ENCODE measurements at regions not wholly inside any gene's neighbourhood (a gene's known extent, or its start where the extent isn't known, plus 50 kb on each side); places are given as distances from the start of the nearest gene placed in this dataset.

DNA sequence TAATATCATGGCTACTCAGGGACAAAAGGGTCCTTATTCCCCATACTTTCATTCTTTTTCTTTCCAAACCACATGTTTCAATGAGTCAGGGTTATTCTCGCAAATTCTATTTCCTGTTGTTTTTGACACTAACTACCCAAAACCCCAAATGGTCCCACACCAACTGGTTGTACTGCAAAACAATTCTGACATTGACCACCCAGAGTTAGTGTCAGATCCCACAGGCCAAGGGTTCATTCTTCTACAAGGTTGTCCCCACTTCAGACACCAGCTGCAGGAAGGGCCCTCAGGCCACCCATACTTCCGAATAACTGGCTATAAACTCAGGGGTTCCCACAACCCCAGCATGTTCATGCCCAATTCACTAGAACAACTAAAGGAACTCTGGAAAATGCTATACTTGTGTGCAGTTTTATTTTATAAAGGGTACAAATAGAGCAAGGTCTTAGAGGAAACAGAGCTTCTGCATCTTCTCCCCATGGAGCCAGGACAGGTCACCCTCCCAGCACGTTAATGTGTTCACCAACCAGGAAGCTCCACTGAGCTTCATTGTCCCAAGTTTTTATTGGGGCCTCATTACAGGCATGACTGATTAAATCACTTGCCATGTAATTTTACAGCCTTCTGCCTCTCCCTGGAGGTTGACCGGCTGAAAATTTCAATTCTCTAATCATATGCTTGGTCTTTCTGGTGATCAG lies 334.8 kb downstream of the DRD1 start:
- DNase-seq (ENCODE audit: low spot score), result no peak

DNA sequence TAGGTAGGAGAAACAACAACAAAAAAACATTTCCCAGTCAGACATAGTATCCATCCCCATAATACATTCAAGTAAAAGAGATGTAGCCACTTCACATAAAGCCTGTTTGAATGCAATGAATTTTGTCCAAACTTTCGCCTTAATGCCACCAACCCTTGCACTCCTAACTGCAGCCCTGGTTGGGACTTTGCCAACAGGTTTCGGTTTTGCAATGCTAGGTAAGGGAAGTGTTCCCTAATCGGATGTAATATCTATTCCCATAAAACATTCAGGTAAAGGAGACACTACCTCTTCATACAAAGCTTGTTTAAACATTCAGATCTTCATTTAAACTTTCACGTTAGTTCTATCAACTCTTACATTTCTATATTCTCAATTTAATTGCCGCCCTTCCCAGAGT lies 336.1 kb downstream of the DRD1 start:
- DNase-seq (ENCODE audit: low spot score), result no peak

DNA sequence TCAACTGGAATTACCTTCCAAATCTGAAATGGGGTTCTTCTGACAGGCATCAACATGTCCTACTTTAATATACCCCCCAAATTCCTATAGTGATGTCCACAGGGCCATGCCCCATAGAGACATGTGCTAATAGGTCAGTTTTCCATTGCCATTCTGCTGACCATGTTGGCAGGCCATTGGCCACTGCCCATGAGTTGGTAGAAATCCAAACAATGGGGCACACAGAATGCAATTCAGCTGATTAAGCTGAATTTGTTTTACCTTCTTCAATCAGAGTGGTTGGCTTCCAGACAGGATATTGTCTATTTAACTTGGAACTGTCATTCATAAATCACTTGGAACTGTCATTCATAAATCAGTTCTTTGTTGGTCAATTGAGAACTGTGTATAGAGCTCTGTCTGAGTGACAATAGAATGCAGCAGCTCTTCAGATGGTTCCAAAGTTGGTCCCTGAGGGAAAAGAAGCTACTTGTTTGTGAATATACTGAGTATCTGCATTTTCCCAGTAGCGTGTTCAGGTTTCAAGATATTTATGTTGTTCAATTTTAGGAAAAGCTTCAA lies 336.9 kb downstream of the DRD1 start:
- DNase-seq (ENCODE audit: low spot score), result no peak

DNA sequence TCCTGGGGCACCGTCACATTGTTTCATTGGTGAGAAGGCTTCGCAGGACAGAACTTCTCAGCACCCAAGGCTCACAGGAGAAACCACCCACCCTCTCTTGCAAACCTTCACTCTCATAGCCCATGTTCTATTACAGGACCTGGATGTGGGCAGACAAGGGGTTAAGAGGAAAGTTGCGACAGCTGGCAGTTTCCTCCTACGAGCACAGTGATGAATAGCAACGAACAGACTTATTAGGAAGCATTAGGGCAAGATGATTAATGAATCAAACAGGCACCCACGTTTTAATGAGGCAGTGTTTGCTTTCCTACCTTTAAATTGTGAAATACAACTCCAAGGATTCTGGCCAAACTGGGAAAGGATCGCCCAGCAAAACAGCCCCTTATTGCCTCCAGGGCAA lies 339.3 kb downstream of the DRD1 start:
- no peak for DNase-seq (ENCODE audit: low spot score)

DNA sequence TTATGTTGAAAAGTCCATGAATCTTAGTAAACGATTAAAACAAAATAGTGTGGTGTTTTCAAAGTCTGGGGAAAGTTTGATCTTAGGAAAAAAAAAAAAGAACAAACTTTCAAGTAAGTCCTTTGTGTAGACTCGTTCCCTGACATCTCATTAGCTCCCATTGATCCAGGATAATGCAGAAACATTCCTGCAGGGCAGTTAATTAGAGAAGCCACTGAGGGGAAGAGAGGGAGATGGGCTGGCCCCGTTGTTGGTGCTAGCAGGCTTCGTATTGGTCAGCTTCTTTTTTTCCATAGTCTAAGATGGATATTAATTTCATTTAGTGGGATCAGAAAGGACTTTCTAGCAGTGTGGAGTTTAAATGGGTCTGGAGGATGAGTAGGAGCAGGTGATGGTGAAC lies 340.2 kb downstream of the DRD1 start:
- no peak for DNase-seq (ENCODE audit: low spot score)

DNA sequence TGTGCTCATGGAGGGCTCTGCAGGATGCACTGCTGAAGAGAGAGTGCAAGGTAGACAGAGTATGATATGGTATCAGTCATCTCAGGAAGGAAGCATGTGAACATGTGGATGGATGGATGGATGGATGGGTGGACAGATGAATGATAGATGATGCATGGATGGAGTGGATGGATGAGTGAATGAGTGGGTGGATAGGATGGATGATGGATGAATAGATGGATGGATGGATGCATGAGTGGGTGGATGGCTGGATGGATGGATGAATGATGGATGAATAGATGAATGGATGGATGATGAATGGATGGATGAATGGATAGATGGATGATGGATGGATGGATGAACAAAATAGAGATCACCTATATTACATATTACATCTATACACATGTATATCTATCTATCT lies 341.3 kb downstream of the DRD1 start:
- no peak for DNase-seq (ENCODE audit: low spot score)

DNA sequence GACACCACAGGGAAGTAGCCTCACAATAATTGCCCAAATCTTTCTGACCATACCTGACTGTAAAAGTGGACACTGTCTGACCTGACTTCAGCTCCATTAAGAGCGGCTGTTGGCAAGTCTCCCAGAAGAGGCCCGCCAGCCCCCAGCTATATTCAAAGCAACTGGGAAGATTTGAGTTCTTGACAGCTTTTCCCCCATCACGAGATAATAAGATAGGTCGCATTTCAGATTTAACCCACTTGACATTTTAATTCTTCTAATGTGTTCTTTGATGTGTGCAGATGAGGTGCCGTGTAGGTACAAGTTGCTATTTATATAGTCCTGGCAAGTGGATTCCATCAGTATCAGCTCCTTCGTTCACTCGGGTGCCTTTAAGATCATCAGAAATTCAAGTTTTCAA lies 345.7 kb downstream of the DRD1 start:
- no peak for DNase-seq (ENCODE audit: low spot score)

DNA sequence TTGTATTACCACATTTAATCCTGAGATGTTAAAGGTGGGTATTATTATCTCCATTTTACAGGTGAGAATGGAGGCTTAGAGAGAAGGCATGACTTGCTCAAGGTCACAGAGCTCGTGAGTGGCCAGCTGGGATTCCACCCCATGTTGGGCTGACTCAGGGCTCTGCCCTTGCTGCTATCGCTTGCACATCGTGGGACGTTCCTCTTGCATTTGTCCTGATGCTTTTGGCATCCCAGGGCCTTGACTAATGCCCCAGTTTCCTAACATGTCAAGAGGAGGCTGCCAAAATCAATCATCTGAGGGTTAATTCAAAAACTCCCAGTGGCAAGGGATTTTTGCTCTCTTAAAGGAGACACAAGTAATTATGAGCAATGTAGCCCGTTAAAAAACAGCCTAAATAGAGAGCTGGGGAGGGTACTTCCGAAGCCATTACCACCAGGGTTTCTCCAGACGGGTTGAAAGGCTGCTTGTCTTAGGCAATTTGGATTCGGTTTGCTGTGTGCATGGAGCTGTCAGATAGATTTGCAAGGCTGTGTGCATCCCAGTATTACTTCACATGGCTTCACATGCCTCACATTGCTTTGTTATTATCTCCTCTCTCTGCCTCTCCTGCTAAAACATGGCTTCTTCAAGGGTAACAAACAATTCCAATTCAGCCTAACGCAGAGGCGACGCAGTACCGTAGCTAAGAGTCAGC lies 347.4 kb downstream of the DRD1 start:
- no peak for DNase-seq (ENCODE audit: low spot score)

DNA sequence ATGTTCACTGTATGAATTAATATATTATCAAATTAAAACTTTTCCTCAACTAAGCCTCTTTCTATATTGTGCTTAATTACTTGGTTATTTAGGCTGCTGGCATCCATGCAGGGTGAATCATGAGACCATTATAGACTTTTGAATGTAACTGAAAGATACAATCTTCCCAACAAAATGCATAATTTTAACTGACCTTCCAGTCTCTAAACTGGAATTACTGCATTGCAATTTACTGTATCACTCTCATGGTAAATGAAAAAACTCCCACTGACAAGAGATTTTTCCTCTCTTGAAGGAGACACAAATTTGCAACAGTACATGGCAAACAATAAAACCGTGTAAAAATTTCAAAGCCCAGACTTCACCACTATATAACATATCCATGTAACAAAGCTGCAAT lies 349.5 kb downstream of the DRD1 start:
- no peak for DNase-seq (ENCODE audit: low spot score)

DNA sequence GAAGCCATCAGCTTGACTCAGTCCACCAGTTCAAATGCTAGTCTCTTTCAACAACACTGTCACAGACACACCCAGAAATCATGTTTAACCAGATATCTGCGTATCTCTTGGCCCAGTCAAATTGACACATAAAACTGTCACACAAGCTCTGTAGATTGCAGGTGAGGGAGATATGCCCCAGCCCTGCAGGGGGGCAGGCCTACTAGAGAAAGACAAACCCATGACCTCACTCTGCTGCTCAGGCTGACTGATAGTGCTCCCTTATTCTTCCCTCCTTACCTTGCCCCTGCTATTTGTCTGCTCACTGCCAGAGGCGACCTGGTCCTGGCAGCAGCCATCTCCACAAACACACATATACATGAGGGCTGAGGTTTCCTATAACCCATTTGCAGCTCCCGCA lies 351.3 kb downstream of the DRD1 start:
- DNase-seq (ENCODE audit: low spot score), result no peak

DNA sequence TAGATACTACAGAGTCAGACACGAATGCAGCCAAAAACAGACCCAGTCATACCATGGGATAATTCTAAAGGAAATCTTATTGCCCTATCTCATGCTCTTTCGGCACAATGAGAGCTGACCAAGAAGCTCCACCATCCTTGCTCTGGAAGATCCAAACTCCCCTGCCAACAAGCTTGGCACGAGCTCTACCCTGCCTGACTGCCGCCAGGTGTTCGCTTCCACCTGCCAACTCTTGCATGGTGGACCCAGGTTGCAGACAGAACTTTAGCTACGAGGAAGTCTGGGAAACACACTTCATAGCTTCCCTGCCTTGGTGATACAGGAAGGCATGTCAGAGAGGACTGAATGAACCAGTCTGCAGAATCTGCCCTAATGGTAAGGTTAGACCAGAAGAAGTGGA lies 355.0 kb downstream of the DRD1 start:
- DNase-seq (ENCODE audit: low spot score), result no peak

DNA sequence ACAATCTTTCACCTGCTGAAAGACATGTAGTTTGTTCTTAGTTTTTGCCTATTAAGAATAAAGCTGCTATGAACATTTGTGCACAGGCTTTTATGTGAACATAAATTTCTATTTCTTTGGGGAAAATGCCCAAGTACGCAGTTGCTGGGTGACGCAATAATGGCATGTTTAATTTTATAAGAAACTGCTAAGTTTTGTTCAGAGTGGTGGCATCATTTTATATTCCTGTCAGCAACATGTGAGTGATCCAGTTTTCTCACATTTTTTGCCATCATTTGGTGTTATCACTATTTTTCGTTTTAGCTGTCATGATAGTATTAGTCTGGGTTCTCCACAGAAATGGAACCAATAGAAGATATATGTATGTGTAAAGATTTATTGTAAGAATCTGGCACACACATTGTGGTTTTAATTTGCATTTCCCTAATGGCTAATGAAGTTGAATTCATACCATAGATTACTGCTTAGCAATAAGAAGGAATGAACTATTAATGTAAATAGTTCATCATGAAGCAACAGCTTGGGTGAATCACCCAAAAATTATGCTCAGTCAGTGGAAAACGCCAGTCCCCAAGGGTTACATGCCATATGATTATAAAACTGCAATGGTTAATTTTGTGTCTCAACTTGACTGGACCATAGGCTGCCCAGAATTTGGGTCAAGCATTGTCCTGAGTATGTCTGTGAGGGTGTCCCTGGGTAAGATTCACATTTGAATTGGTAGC lies 358.6 kb downstream of the MSX2 start:
- DNase-seq (ENCODE audit: low spot score), result no peak

DNA sequence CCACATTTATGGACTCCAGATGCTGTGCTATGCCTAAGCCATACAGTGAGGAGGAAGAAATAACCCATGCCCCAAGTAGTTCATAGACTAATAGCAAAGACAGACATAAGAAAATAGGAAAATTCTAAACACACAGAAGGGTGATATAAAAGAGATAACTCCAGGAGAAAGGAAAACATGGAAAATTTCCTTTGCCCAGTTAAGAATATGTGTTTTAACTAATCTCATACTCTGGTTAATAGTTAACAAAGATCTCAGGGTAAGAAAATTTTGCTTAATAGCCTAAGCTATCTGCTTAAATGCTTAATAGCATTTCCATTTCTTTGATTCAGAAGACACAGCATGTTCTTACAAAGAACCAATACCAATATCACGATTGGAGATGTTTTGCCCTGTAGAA lies 358.0 kb downstream of the MSX2 start:
- DNase-seq (ENCODE audit: low spot score), result no peak

DNA sequence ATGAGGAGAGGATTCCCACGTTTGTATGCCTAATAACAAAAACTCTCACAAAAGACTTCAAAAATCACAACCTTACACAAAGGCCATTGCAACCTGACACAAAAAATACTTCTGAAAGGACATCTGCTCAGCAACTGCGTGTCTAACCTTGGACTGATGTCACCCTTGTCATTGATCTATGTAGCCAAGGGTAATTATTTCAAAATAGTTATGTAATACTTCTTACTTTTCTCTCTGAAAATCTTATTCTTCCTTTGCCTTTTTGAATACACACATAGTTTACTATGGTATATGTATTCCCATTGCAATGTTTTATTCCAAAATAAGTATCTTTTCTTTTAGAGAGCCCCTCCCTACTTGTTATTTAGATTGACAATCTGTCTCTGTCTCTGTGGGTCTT lies 355.3 kb downstream of the MSX2 start:
- no peak for DNase-seq (ENCODE audit: low spot score)

DNA sequence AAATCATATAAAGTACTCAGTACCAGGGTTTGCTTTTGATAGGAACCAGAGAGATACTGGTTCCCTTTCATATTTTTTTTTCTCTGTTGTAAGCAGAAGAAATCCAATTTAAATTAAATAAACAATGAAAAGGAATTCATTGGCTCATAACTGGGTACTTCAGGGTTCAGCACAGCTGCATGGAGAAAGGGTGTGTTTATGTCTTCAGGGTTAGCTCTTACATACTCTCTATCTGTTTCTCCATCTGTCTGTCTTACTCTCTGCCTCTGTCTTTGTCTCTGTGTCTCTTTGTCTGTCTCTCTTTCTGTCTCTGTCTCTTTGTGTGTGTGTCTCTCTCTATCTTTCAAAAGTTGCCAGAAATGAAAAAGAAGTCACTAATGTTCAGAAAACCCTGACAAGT lies 345.9 kb downstream of the MSX2 start:
- no peak for DNase-seq (ENCODE audit: low spot score)

DNA sequence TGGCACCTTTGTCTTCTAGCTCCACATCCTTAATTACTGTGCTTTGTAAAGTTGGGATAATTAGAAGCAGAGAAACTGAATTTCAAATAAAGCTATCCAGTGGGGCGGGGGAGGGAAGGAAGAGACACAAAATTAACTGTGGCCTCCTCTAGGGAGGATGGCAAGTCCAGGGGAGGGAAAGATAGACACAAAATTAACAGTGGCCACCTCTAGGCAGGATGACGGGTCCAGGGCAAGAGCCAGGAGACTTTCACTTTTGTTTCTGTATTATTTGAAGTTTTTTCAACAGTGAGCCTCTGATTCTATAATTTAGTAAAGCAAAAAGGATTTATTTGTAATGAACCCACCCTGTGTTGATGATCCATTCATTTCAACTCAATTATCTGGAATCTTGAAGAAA lies 335.9 kb downstream of the MSX2 start:
- DNase-seq (ENCODE audit: low spot score), result no peak

DNA sequence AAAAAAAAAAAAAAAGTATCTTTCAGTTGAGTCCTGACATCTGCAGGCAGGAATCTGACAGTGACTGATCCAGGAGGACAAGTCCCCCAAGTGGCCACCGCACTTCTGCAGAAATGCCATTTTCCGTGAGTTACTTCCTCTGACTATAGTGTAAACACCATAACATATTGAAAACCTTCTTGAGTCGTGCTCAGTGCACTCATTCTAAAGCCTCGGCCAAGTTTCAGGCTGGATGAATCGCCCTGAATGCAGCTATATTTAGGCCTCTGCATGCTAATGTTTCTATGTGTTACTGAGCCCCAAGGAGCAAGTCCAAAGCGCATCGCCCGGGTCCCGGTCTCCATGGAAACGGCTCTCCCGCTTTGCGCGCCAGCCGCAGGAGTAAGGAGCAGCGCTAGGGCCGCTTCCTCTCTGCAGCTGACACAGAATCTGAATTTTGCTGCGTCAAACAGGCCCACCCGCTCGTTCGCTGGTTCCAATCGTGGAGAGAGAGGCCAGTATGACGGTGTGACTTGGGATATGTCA lies 335.4 kb downstream of the MSX2 start:
- DNase-seq (ENCODE audit: low spot score), result peak; percentile 4

DNA sequence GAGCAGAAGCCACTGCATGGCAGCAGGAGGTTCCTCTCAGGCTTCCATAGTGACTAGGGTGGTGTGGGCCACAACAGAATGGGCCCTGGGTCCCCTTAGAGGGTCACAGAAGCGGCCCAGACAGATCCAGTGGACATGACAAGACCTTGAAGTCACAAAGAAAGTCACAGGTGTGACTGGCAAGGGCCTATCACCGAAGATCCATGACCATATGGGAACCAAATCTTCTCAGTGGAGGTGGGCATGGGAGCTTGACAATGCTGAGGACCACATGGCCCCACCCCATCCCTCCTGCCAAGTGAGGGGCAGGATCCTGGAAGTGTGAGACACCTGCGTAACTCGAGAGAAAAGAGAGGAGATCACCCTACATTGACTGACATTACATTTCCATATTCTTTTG lies 332.4 kb downstream of the MSX2 start:
- DNase-seq (ENCODE audit: low spot score), result no peak

DNA sequence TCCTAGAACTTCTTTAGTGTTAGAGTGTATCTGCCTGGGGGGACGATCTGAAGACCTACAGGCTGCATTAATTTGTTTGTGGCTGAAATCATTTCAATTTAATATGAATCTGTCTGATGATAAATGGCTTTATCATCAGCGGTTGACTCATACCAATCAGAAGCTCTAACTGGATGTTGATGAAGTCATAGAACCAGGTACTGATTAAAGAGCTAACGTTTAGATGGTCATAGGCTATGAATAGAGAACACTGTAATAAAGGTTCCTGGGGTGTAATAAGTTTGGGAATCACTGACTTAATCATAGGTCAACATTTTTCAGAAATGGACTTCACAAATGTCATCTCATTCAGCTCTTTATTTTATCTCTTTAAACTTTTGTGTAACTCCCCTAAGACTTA lies 329.9 kb downstream of the MSX2 start:
- no peak for DNase-seq (ENCODE audit: low spot score)

DNA sequence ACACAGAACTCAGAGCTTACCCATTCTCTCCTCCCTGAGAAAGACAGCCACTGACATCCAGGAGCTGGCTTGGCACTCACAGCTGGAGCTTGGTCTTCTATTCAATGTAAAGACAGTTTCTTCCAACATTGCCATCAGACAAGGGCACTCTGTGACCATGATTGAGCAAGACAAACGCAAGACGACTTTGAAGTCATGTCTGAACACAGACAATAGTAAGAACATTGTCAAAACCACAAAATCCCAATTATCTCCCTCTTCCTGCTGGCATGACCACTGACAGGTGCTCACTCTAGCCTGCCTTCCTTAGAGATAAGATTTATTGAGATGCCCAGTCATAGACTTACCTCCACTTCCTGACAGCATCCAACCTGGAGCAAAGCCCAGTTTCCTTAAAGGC lies 328.0 kb downstream of the MSX2 start:
- no peak for DNase-seq (ENCODE audit: low spot score)

DNA sequence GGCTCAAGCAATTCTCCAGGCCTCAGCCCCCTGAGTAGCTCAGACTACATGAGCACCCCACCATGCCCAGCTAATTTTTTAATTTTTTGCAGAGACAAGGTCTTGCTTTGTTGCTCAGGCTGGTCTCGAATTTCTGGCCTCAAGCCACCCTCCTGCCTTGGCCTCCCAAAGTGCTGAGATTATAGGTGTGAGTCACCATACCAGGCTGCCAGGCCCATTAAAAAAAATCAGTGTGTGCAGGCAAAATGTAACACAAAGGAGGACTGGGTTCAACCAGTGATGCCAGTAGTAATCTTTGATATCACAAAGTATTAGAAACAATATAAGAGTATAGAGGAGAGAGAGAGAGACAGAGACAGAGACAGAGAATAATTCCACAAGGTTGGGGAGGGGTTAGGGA lies 322.7 kb downstream of the MSX2 start:
- no peak for DNase-seq (ENCODE audit: low spot score)

DNA sequence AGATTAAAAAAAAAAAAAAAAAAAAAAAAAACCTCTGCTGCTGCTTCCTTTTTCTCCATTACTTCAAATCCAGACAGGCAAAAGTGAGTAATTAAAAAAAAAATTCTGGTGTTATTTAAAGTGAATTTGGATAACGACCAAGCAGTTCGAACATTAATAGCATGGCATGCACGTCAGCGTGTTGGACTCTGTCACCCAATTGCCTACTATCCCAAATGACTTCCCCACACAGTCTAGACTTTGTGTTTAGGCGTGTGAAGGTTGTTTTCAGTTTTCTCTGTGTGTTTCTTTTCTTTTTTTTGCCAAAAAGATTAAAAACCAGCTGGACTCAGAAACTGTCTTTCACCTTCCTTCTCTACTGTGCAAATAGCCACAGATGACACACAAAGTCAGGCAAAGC lies 321.4 kb downstream of the MSX2 start:
- no peak for DNase-seq (ENCODE audit: low spot score)

DNA sequence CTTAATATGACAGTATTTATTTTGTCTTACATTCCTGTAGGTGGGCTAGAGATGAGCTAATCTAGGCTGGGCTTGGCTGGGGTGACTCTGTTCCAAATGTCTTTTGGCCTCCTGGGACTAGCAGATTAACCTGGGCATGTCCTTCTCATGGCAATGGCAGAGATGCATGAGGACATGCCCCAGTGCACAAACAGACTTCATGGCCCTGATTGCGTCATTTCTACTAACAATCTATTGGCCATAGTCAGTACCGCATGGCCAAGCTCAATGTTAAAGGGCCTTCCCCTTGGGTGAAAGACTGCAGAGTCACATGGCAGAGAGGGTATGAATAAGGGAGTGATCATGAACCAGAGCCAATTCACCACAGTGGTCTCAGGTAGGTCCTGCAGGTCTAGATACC lies 313.4 kb downstream of the MSX2 start:
- DNase-seq (ENCODE audit: low spot score), result no peak

All from GM03348 (cell line).